Mucosa of descending colon (tissue), 3 donors: ENCODE measurements at regions not wholly inside any gene's neighbourhood (a gene's known extent, or its start where the extent isn't known, plus 50 kb on each side); places are given as distances from the start of the nearest gene placed in this dataset.

Experiments used
- ATAC-seq: fragments of 200-7000 bp; cut with Tn5 transposase; one replicate; pipeline ENCODE4 v1.9.1; 2020; ENCODE audit warnings: mild to moderate bottlenecking, moderate library complexity
- DNase-seq, 3 donors: peaks; one replicate each; pipeline ENCODE4 v3.0.0-alpha.2; 2020
- H3K36me3 ChIP-seq: fragments of 200-600 bp; one replicate; pipeline ENCODE4 v1.8.0; 2021; ENCODE audit warnings: low read depth, mild to moderate bottlenecking
- H3K4me1 ChIP-seq: fragments of 200-600 bp; one replicate; pipeline ENCODE4 v1.8.0; 2021; ENCODE audit warnings: low read depth, mild to moderate bottlenecking
- H3K4me3 ChIP-seq: fragments of 200-600 bp; one replicate; pipeline ENCODE4 v1.8.0; 2021; ENCODE audit warnings: mild to moderate bottlenecking
- H3K9me3 ChIP-seq: fragments of 200-600 bp; one replicate; pipeline ENCODE4 v1.8.0; 2021; ENCODE audit warnings: mild to moderate bottlenecking
- CTCF ChIP-seq: fragments of 200-600 bp; IDR thresholded peaks from one replicate; pipeline ENCODE4 v1.8.0; 2022; ENCODE audit warnings: antibody characterized with exemption, mild to moderate bottlenecking
- intact Hi-C, 2 donors: fragments of 100-400 bp; cut with DNase I in 1 of 2; cut with micrococcal nuclease in 1 of 2; formaldehyde crosslinking; loops; one replicate each; pipeline versions ENCODE4 v1.11.0 to v1.11.1; 2022; cut with DNase I, micrococcal nuclease
- donor health status: DM: no; HTN: no; CAD: no; lungs with moderate emphysema.
- donor health status: DM: no; HTN: no; CAD: no.
- donor health status: DM: no; HTN: yes; CAD: no.

GRCh38 chr3:27847697-27848096 is 125.6 kb upstream of the EOMES start:
- H3K4me3 ChIP-seq, result no peak overlapping the region
- H3K36me3 ChIP-seq, result no peaks in the 10 kb centered on the region
- H3K4me1 ChIP-seq, result no peaks in the 10 kb centered on the region
- TF ChIP-seq CTCF, result no peak
- ATAC-seq (no peak), DNase-seq (no peak)
- peaks cover 4% of the 10 kb centered on the region for H3K9me3 ChIP-seq
- intact Hi-C loops, result no loop called here

GRCh38 chr3:27848826-27849225 is 126.7 kb upstream of the EOMES start:
- no peak for TF ChIP-seq CTCF
- ATAC-seq (no peak), DNase-seq (no peak)
- H3K36me3 ChIP-seq, result no peaks in the 10 kb centered on the region
- peaks cover 6% of the 10 kb centered on the region for H3K9me3 ChIP-seq
- intact Hi-C loops, result no loop called here
- no peak overlapping the region for H3K4me3 ChIP-seq
- no peaks in the 10 kb centered on the region for H3K4me1 ChIP-seq

DNA sequence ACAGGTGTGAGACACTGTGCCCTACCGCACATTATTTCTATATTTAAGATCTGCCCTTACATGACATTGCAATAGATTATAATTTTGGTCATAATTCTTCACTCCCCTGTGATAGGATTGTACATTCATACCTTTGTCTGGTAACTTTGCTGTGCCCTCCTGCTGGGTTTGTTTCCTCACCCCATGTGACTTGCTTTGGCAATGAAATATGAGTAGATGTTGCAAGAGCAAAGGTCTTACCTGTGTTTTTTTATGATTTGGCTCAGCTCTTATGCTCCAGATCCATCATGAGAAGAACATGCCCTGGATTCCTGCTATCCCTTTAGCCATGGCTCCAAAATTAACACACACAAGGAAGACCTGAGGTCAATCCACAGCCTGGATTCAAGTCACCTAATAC is 137.7 kb upstream of the EOMES start:
- no peak for TF ChIP-seq CTCF
- H3K4me1 ChIP-seq, result no peaks in the 10 kb centered on the region
- ATAC-seq, result no peak
- intact Hi-C loops, result no loop called here
- no peak overlapping the region for H3K4me3 ChIP-seq
- no peaks in the 10 kb centered on the region for H3K36me3 ChIP-seq
- no peak for DNase-seq
- peaks cover 4% of the 10 kb centered on the region for H3K9me3 ChIP-seq

GRCh38 chr3:27861046-27862036 is 139.2 kb upstream of the EOMES start:
- peaks cover 1% of the 10 kb centered on the region for H3K9me3 ChIP-seq
- H3K4me1 ChIP-seq, result no peaks in the 10 kb centered on the region
- H3K36me3 ChIP-seq, result no peaks in the 10 kb centered on the region
- no peak for TF ChIP-seq CTCF
- intact Hi-C loops, result no loop called here
- H3K4me3 ChIP-seq, result no peak overlapping the region
- DNase-seq (no peak), ATAC-seq (peak; percentile 60)

DNA sequence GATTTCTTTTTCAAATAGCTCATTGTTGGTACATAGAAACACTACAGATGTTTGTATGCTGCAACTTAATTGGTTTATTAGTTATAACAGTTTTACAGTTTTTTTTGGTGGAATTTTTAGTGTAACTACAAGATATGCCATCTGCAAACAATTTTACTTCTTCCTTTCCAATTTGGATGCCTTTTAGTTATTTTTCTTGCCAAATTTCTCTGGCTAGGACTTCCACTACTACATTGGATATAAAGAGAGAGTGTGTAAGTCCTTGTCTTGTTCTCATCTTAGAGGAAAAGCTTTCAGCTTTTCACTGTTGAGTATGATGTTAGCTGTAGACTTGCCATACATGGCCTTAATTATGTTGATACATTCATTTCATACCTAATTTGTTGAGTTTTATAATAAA is 143.6 kb upstream of the EOMES start:
- TF ChIP-seq CTCF, result no peak
- Histone ChIP-seq H3K4me1 (no peaks in the 10 kb centered on the region), H3K9me3 (peaks cover 15% of the 10 kb centered on the region), H3K4me3 (no peak overlapping the region), H3K36me3 (no peaks in the 10 kb centered on the region)
- DNase-seq, result no peak
- intact Hi-C loops, result no loop called here
- ATAC-seq, result no peak
